SU-DHL-6 (cell line): ENCODE measurements at regions not wholly inside any gene's neighbourhood (a gene's known extent, or its start where the extent isn't known, plus 50 kb on each side); places are given as distances from the start of the nearest gene placed in this dataset.

Experiments
- CTCF ChIP-seq: fragments of 200-600 bp; sonication (generic); IDR thresholded peaks from one replicate; pipeline ENCODE4 v1.5.1; 2017; ENCODE audit warnings: antibody characterized with exemption, mild to moderate bottlenecking, low read length, moderate library complexity; ENCODE audit not compliant: insufficient read depth, poor library complexity, severe bottlenecking
- EZH2phosphoT487 ChIP-seq: fragments of 200-600 bp; sonication (generic), shearing (Covaris generic); conservative IDR thresholded peaks from 2 replicates; pipeline ENCODE4 v1.6.1; 2018; ENCODE audit warnings: mild to moderate bottlenecking, antibody characterized with exemption, low read length, moderate library complexity, mixed read lengths

GRCh38 chr10:128566361-128566968 is 440.2 kb upstream of the MKI67 start:
- no peak for TF ChIP-seq CTCF
- no peak for TF ChIP-seq EZH2phosphoT487
